DMS 273 (cell line): ENCODE measurements at regions not wholly inside any gene's neighbourhood (a gene's known extent, or its start where the extent isn't known, plus 50 kb on each side); places are given as distances from the start of the nearest gene placed in this dataset.

Experiments used
- DNase-seq: peaks from one replicate; lab custom pipeline; 2025; ENCODE audit not compliant: unreplicated experiment; lab: John Stamatoyannopoulos, UW

- DNase-seq = no peak
Measured at GRCh38 chr3:23740517-23740965, 65.2 kb upstream of the UBE2E1 start.

DNA sequence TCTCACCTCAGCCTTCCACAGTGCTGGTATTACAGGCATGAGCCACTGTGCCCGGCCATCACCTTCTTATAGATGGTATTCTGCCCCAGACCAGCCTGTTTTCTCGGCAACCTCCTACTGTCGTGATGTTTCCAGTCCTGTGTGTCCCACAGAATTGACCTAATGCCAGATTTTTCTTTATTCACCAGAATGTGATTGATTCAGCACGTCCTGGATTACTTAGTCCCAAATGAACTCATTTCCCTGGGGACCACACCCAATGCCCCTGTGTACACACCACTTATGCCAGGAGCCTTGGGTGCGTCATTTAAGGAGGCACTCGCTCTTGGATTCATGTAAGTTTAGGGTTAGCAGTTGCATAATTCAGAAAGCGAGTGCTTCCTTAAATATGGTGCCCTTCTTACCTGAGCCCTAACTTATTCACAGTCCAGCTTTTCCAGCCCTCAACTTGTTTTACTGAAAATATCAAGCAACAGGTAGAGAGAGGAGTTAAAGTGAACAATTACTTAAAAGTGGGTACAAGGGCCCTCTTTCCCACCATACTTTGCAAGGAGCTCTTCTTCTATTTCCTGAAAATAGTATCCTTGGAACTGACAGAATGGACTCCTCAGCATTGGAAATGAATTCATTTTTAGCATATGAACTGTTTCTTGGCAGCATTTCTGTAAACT is 64.6 kb upstream of the UBE2E1 start:
- DNase-seq = no peak

DNA sequence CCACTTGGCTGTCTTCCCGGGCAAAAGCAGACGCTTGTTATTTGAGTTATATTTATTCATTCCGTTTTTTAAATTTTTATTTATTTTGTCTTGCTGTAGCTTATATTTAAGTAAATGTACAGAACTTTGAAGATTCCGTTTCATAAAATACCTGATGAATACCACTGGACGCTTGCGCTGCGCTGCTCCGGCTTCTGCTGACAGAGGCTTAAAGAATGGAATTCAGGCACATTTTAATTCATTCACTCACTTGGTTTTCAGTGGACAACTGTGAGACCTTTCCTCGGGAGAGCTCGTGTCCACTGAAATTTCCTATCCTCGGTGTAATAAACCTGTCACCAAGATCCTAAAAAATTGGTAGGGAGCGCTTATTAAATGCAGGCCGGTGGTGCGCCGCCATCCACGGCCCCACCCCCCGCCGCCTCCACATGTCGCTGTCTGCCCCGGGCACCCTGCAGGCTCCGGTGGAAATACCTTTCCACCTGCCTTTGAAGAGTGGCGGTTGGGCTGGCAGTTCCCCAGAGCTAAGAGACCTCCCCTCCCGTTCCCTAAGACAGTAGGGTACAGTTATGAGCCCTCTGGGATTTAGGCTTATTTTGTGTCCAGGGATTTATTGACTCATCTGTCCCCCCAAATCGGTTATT is 62.5 kb upstream of the UBE2E1 start:
- no peak for DNase-seq

GRCh38 chr3:23746441-23746840 is 59.3 kb upstream of the UBE2E1 start:
- no peak for DNase-seq

- DNase-seq = no peak
Measured at GRCh38 chr3:23747841-23748240, 57.9 kb upstream of the UBE2E1 start.

GRCh38 chr3:23748398-23749110 is 57.2 kb upstream of the UBE2E1 start:
- peak; percentile 66 for DNase-seq

DNA sequence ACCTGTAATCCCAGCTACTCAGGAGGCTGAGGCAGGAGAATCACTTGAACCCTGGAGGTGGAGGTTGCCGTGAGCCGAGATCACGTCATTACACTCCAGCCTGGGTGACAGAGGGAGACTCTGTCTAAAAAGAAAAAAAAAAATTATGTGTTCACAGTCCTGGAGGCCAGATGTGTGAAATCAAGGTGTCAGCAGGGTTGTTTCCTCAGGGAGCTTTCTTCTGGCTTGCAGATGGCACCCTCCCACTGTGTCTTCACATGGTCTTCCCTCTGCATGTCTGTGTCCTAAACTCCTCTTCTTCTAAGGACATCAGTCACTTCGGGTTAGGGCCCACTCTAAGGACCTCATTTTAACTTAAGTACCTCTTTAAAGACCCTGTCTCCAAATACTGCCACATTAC is 56.1 kb upstream of the UBE2E1 start:
- peak; percentile 35 for DNase-seq

DNA sequence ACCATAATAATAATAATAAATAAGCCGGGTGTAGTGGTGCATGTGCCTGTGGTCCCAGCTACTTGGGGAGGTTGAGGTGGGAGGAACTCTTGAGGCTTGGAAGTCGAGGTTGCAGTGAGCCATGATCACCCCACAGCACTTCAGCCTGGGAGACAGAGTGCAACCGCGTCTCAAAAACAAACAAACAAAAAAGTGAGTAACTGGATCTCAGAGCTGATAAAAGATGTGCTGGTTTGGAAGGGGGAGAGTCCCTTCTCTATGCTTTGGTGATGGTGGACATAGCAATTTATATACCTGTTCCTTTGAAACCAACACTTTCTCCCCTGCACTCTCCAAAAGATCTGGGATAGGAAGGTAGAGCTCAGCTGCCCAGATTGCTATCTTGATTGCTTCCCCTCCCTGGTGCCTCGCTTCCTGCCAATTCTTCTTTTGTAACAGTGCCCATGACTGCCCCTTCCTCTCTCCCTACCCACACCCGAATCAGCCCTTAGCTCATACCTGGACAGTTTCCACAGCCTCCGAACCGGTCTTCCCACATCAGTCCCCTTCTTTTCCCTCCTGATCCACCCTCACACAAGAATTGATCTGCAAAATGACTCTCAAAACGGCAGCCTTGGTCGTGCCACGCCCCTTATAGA is 55.1 kb upstream of the UBE2E1 start:
- DNase-seq = peak; percentile 14

- no peak for DNase-seq
Measured at GRCh38 chr3:23751212-23751723, 54.5 kb upstream of the UBE2E1 start.

DNA sequence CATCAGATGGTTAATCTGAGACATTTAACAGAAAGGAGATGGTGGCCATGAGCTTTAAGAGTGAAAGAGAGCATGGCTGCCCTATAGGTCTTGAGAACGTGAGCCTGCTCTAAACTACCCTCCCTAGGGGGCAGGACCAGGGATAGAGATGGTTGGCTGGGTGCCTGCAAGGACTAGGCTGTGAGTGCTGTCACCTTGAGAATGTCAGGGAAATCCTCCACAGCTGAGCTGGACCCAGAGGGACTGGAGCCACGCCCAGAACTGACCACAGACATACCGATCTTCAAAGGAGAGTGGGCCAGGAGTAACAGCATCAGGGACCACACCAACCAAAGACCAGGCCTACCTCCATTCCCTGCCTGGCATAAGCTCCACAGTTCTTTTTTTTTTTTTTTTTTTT is 53.6 kb upstream of the UBE2E1 start:
- no peak for DNase-seq

GRCh38 chr3:23754215-23754614 is 51.5 kb upstream of the UBE2E1 start:
- DNase-seq = no peak
